Endothelial cell of umbilical vein (primary cell): ENCODE measurements at regions not wholly inside any gene's neighbourhood (a gene's known extent, or its start where the extent isn't known, plus 50 kb on each side); places are given as distances from the start of the nearest gene placed in this dataset.

Experiments
- BruUV-seq: library from RNA; stranded (reverse); fragments of 400-500 nt; replicated peaks from 2 replicates; lab custom pipeline; 2021; lab: Mats Ljungman, UMichigan
- CTCF ChIA-PET: fragments of 300-600, 350-600 bp; sonication (Branson Sonifier 250); formaldehyde crosslinking; loops from one replicate; lab custom pipeline; 2021; ENCODE audit warnings: antibody characterized with exemption, inconsistent platforms; lab: Charles Lee
- POLR2A ChIA-PET: fragments of 300-600, 350-600 bp; sonication (Branson Sonifier 250); formaldehyde crosslinking; loops from one replicate; lab custom pipeline; 2021; ENCODE audit warnings: antibody characterized with exemption, inconsistent platforms; lab: Charles Lee
- DNase-seq: peaks from one replicate; pipeline ENCODE4 v3.0.0-alpha.2; 2011; ENCODE audit warnings: low read depth, low spot score
- FAIRE-seq: peaks from 2 replicates; lab custom pipeline; 2011; peaks lifted over from hg19 to GRCh38; lab: Jason Lieb, UNC
- H2AFZ ChIP-seq: 2 replicates; pipeline ENCODE4 v1.6.0; 2012; ENCODE audit warnings: low read depth, low read length, control low read depth, inconsistent platforms
- H3K27ac ChIP-seq: 2 replicates; pipeline ENCODE4 v1.5.1; 2011; ENCODE audit warnings: low read depth, mild to moderate bottlenecking, control low read depth, low read length, moderate library complexity; ENCODE audit not compliant: insufficient read depth
- H3K27me3 ChIP-seq, 2 experiments: 2 replicates each; pipeline versions ENCODE4 v1.6.0 to v1.6.1; 2011; ENCODE audit warnings: low read length in 2 of 2, mixed read lengths in 1 of 2; ENCODE audit not compliant: control insufficient read depth in 2 of 2, insufficient read depth in 2 of 2
- H3K36me3 ChIP-seq, 2 experiments: 2 replicates in 1 of 2; 3 replicates in 1 of 2; pipeline ENCODE4 v1.5.1; 2011; ENCODE audit warnings: low read length in 2 of 2, mild to moderate bottlenecking in 1 of 2, moderate library complexity in 1 of 2; ENCODE audit not compliant: control insufficient read depth in 2 of 2, insufficient read depth in 2 of 2; ENCODE audit errors: extremely low read depth in 1 of 2
- H3K4me1 ChIP-seq: 3 replicates; pipeline ENCODE4 v1.5.1; 2011; ENCODE audit warnings: mild to moderate bottlenecking, low read length; ENCODE audit not compliant: control insufficient read depth, insufficient read depth; ENCODE audit errors: extremely low read depth
- H3K4me2 ChIP-seq: 2 replicates; pipeline ENCODE4 v1.6.1; 2011; ENCODE audit warnings: low read length, control low read depth, mixed read lengths; ENCODE audit not compliant: insufficient read depth
- H3K4me3 ChIP-seq, 3 experiments: fragments of 200-600 bp in 1 of 3; sonication (generic), shearing (Covaris generic) in 1 of 3; replicated peaks in 1 of 3; 2 replicates each; pipeline ENCODE4 v1.5.1; 2011 to 2016; ENCODE audit warnings: control low read depth in 3 of 3, low read length in 3 of 3, mild to moderate bottlenecking in 2 of 3, inconsistent platforms in 1 of 3, low read depth in 1 of 3, moderate library complexity in 1 of 3; ENCODE audit not compliant: insufficient read depth in 1 of 3
- H3K79me2 ChIP-seq: 2 replicates; pipeline ENCODE4 v1.6.0; 2012; ENCODE audit warnings: low read length, inconsistent platforms; ENCODE audit not compliant: control insufficient read depth, insufficient read depth
- H3K9ac ChIP-seq: replicated peaks from 2 replicates; pipeline ENCODE3; 2011; ENCODE audit warnings: low read length, control low read depth; ENCODE audit not compliant: insufficient read depth; ENCODE audit errors: extremely low read depth
- H3K9me1 ChIP-seq: replicated peaks from 3 replicates; pipeline ENCODE4 v1.6.0; 2011; ENCODE audit warnings: mild to moderate bottlenecking, low read length; ENCODE audit not compliant: control insufficient read depth, insufficient read depth; ENCODE audit errors: extremely low read depth
- H3K9me3 ChIP-seq: replicated peaks from 2 replicates; pipeline ENCODE4 v1.5.1; 2012; ENCODE audit warnings: low read length, inconsistent platforms; ENCODE audit not compliant: control insufficient read depth, insufficient read depth
- H4K20me1 ChIP-seq: replicated peaks from 2 replicates; pipeline ENCODE3; 2011; ENCODE audit warnings: mild to moderate bottlenecking, low read length; ENCODE audit not compliant: control insufficient read depth, insufficient read depth; ENCODE audit errors: extremely low read depth
- EZH2 ChIP-seq: IDR thresholded peaks from 2 replicates; pipeline ENCODE4 v1.6.1; 2012; ENCODE audit warnings: borderline replicate concordance, low read depth, mild to moderate bottlenecking, moderate library complexity, low read length, inconsistent platforms; ENCODE audit not compliant: severe bottlenecking
- FOS ChIP-seq: IDR thresholded peaks from 2 replicates; pipeline ENCODE4 v1.6.1; 2011; ENCODE audit warnings: mild to moderate bottlenecking, low read length, moderate library complexity, borderline replicate concordance; ENCODE audit not compliant: insufficient read depth
- GATA2 ChIP-seq: IDR thresholded peaks from 2 replicates; pipeline ENCODE4 v1.7.0; 2011; ENCODE audit warnings: low read depth, mild to moderate bottlenecking, moderate library complexity, mixed read lengths, low read length; ENCODE audit not compliant: insufficient read length, insufficient read depth
- MYC ChIP-seq: IDR thresholded peaks from one replicate; pipeline ENCODE4 v1.6.1; 2011; ENCODE audit warnings: mild to moderate bottlenecking, low read depth, low read length
- POLR2A ChIP-seq: IDR thresholded peaks from 2 replicates; pipeline ENCODE4 v1.6.1; 2012; ENCODE audit warnings: low read depth, mild to moderate bottlenecking, control low read depth, low read length
- POLR2AphosphoS5 ChIP-seq: IDR thresholded peaks from 2 replicates; pipeline ENCODE4 v1.6.1; 2012; ENCODE audit warnings: low read depth, mild to moderate bottlenecking, control low read depth, low read length, moderate library complexity; ENCODE audit not compliant: insufficient read depth
- dilution Hi-C: fragments of 300-500 bp; cut with MboI; formaldehyde crosslinking; loops from one replicate; pipeline ENCODE4 v1.15.0; 2019; ENCODE audit warnings: low sequenced_read_pairs; ENCODE audit not compliant: extremely low pct_ligation_motif_present
- intact Hi-C: fragments of 100-400 bp; cut with micrococcal nuclease; formaldehyde crosslinking; loops from one replicate; pipeline ENCODE4 v1.10.0; 2022
- TF ChIP-seq, protein P1 (sequence below): IDR thresholded peaks from 2 replicates; pipeline ENCODE4 v1.6.1; 2011; ENCODE audit not compliant: insufficient read depth, insufficient read length
- TF ChIP-seq, protein P2 (sequence below), 2 donors: IDR thresholded peaks; 1 replicate in 1 of 2; 2 replicates in 1 of 2; pipeline ENCODE4 v1.5.1; 2011; ENCODE audit warnings: low read length in 2 of 2, mild to moderate bottlenecking in 2 of 2, moderate library complexity in 2 of 2, control low read depth in 1 of 2, inconsistent platforms in 1 of 2, low read depth in 1 of 2; ENCODE audit not compliant: insufficient read depth in 1 of 2; ENCODE audit errors: extremely low read depth in 1 of 2

DNA sequence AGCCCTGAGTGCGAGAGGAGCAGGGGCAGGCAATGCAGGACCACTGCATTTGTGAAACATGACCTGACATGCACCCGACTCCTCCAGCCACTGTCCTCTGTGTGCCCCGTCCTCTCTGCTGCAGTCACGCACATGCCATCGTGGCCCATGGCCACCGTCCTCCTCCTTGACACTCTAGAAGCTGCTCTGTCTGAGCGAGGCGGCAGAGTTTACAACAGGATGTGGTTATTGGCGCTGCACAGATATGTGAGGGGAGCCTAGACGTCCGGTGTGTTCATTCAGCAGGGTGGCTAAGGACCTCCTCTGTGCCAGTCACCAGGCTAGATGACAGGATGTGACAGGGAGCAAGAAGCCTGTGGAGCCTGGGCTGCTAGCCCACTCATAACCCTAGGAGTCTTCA, 277.8 kb downstream of the FOXO1 start:
- H3K79me2 ChIP-seq, result no peaks in the 10 kb centered on the region
- no peak overlapping the region for H3K4me3 ChIP-seq
- H4K20me1 ChIP-seq, result no peaks in the 10 kb centered on the region
- H3K9me3 ChIP-seq, result no peaks in the 10 kb centered on the region
- no peaks in the 10 kb centered on the region for H3K4me1 ChIP-seq
- H3K27ac ChIP-seq, result no peak overlapping the region
- H3K36me3 ChIP-seq, result no peaks in the 10 kb centered on the region
- no peak overlapping the region for H3K9ac ChIP-seq
- no peaks in the 10 kb centered on the region for H3K27me3 ChIP-seq
- no peak overlapping the region for H3K4me2 ChIP-seq
- no peaks in the 10 kb centered on the region for H3K9me1 ChIP-seq
- no peak overlapping the region for H2AFZ ChIP-seq
- intact Hi-C loops, result no loop called here
- DNase-seq (no peak), FAIRE-seq (no peak)
- TF ChIP-seq GATA2 (no peak), FOS (no peak), EZH2 (no peak), POLR2AphosphoS5 (no peak), POLR2A (no peak), MYC (no peak)
- TF ChIP-seq, protein P1, sequence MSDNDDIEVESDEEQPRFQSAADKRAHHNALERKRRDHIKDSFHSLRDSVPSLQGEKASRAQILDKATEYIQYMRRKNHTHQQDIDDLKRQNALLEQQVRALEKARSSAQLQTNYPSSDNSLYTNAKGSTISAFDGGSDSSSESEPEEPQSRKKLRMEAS, result no peak
- TF ChIP-seq, protein P2, sequence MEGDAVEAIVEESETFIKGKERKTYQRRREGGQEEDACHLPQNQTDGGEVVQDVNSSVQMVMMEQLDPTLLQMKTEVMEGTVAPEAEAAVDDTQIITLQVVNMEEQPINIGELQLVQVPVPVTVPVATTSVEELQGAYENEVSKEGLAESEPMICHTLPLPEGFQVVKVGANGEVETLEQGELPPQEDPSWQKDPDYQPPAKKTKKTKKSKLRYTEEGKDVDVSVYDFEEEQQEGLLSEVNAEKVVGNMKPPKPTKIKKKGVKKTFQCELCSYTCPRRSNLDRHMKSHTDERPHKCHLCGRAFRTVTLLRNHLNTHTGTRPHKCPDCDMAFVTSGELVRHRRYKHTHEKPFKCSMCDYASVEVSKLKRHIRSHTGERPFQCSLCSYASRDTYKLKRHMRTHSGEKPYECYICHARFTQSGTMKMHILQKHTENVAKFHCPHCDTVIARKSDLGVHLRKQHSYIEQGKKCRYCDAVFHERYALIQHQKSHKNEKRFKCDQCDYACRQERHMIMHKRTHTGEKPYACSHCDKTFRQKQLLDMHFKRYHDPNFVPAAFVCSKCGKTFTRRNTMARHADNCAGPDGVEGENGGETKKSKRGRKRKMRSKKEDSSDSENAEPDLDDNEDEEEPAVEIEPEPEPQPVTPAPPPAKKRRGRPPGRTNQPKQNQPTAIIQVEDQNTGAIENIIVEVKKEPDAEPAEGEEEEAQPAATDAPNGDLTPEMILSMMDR (IDR thresholded peaks at IDR 0.05; ENCODE audit: extremely low read depth in 1 of 2, insufficient read depth in 1 of 2, low read depth in 1 of 2, low read length in 2 of 2), result no peak
- BruUV-seq, result no TSS peak
- ChIA-PET CTCF (no interaction called here), POLR2A (no interaction called here)
- dilution Hi-C loops, result no loop called here
